K562 (cell line): ENCODE measurements at regions not wholly inside any gene's neighbourhood (a gene's known extent, or its start where the extent isn't known, plus 50 kb on each side); places are given as distances from the start of the nearest gene placed in this dataset.

ENCODE experiments used
- PML ChIP-seq: IDR thresholded peaks from 2 replicates; pipeline ENCODE4 v1.6.1; 2012; ENCODE audit warnings: low read length, inconsistent platforms
- ZNF121 ChIP-seq: sonication (generic); formaldehyde crosslinking; conservative IDR thresholded peaks from 2 replicates; pipeline ENCODE4 v1.8.0; 2022; ENCODE audit warnings: missing genetic modification reagents

GRCh38 chr6:137751768-137752560 is 115.1 kb upstream of the TNFAIP3 start:
- no peak for TF ChIP-seq PML
- no peak for TF ChIP-seq ZNF121 (CRISPR knock-in tag)
